ENCODE measurements at regions not wholly inside any gene's neighbourhood (a gene's known extent, or its start where the extent isn't known, plus 50 kb on each side); places are given as distances from the start of the nearest gene placed in this dataset.

- Histone ChIP-seq H3K4me1 (ENCODE audit: control insufficient read depth, extremely low read depth, insufficient read depth, low read length) (no peaks in the 10 kb centered on the region), H3K9ac (replicated peaks; ENCODE audit: extremely low read depth, insufficient read depth, low read length) (no peak overlapping the region), H3K4me3 (replicated peaks in 1 of 3; ENCODE audit: insufficient read depth in 1 of 3, low read depth in 1 of 3, low read length in 3 of 3) (no peak overlapping the region), H3K79me2 (ENCODE audit: control insufficient read depth, insufficient read depth, low read length) (no peaks in the 10 kb centered on the region), H3K27ac (ENCODE audit: insufficient read depth, low read depth, low read length) (no peak overlapping the region), H3K9me1 (replicated peaks; ENCODE audit: control insufficient read depth, extremely low read depth, insufficient read depth, low read length) (no peaks in the 10 kb centered on the region), H3K9me3 (replicated peaks; ENCODE audit: control insufficient read depth, insufficient read depth, low read length) (no peaks in the 10 kb centered on the region), H3K4me2 (ENCODE audit: insufficient read depth, low read length) (no peak overlapping the region), H2AFZ (ENCODE audit: low read depth, low read length) (no peak overlapping the region), H3K36me3 (ENCODE audit: control insufficient read depth in 2 of 2, extremely low read depth in 1 of 2, insufficient read depth in 2 of 2, low read length in 2 of 2) (no peaks in the 10 kb centered on the region), H4K20me1 (replicated peaks; ENCODE audit: control insufficient read depth, extremely low read depth, insufficient read depth, low read length) (no peaks in the 10 kb centered on the region), H3K27me3 (ENCODE audit: control insufficient read depth in 2 of 2, insufficient read depth in 2 of 2, low read length in 2 of 2) (no peaks in the 10 kb centered on the region)
- dilution Hi-C loops (cut with MboI; ENCODE audit: extremely low pct_ligation_motif_present, low sequenced_read_pairs) (no loop called here), intact Hi-C loops (cut with micrococcal nuclease) (loop anchor here (1.0 to 5.0 kb wide), 4 partner anchors 382 to 1449 kb away; no protein-coding TSS in a partner anchor)
- TF ChIP-seq CTCF (IDR thresholded peaks at IDR 0.05; ENCODE audit: extremely low read depth in 1 of 2, insufficient read depth in 1 of 2, low read depth in 1 of 2, low read length in 2 of 2): peak; percentile 62 to 80
- no peak for TF ChIP-seq EZH2 (IDR thresholded peaks at IDR 0.05; ENCODE audit: borderline replicate concordance, low read depth, low read length, severe bottlenecking)
- ChIA-PET POLR2A (no interaction called here), CTCF (interaction anchor here (0.7 to 2.9 kb wide), 38 partner anchors 8 to 1449 kb away, joined by 3 to 36 read pairs (median 4); no protein-coding TSS in a partner anchor)
- peak; percentile 62 for DNase-seq (ENCODE audit: low read depth, low spot score)
- no TSS peak for BruUV-seq (replicated peaks)
- peak; percentile 72 for FAIRE-seq
Observed at GRCh38 chr3:8239718-8240695, 261.6 kb upstream of the LMCD1 start.

DNA sequence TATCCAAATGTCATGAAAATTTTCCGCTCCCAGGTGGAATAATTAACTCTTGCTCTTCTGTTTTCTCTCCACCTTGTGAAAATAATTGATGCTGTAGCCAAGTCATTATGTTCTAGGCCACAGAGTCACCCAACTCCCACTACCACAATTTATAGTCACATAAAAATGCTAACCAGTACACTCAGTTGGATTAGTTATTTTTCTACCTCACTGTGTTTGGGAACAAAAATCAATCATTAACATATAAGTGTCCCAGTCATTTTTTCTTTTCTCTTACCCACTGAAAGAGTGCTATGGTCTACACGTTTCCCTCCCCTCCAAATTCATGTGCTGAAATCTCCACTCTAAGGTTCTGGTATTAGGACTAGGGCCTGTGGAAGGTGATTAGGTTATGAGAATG lies 255.6 kb upstream of the LMCD1 start:
- CTCF ChIA-PET: no interaction called here
- FAIRE-seq: no peak
- intact Hi-C loops (cut with micrococcal nuclease): no loop called here

More for the DNA sequence above, 255.6 kb upstream of the LMCD1 start:
- H3K79me2 ChIP-seq (ENCODE audit: control insufficient read depth, insufficient read depth, low read length): no peaks in the 10 kb centered on the region
- no peaks in the 10 kb centered on the region for H3K9me1 ChIP-seq (replicated peaks; ENCODE audit: control insufficient read depth, extremely low read depth, insufficient read depth, low read length)
- H3K9me3 ChIP-seq (replicated peaks; ENCODE audit: control insufficient read depth, insufficient read depth, low read length): no peaks in the 10 kb centered on the region
- H4K20me1 ChIP-seq (replicated peaks; ENCODE audit: control insufficient read depth, extremely low read depth, insufficient read depth, low read length): no peaks in the 10 kb centered on the region
- H3K4me3 ChIP-seq (replicated peaks in 1 of 3; ENCODE audit: insufficient read depth in 1 of 3, low read depth in 1 of 3, low read length in 3 of 3): no peak overlapping the region
- POLR2A ChIA-PET: no interaction called here
- BruUV-seq (replicated peaks): no TSS peak
- no peak for TF ChIP-seq POLR2A (IDR thresholded peaks at IDR 0.05; ENCODE audit: low read depth, low read length)
- TF ChIP-seq MYC (IDR thresholded peaks at IDR 0.05; ENCODE audit: low read depth, low read length): no peak
- TF ChIP-seq MAX (IDR thresholded peaks at IDR 0.05; ENCODE audit: insufficient read depth, insufficient read length): no peak
- no peak for TF ChIP-seq FOS (IDR thresholded peaks at IDR 0.05; ENCODE audit: borderline replicate concordance, insufficient read depth, low read length)
- TF ChIP-seq POLR2AphosphoS5 (IDR thresholded peaks at IDR 0.05; ENCODE audit: insufficient read depth, low read depth, low read length): no peak
- no peak for TF ChIP-seq CTCF (IDR thresholded peaks at IDR 0.05; ENCODE audit: extremely low read depth in 1 of 2, insufficient read depth in 1 of 2, low read depth in 1 of 2, low read length in 2 of 2)
- TF ChIP-seq GATA2 (IDR thresholded peaks at IDR 0.05; ENCODE audit: insufficient read depth, insufficient read length, low read depth, low read length): no peak
- no peak for TF ChIP-seq EZH2 (IDR thresholded peaks at IDR 0.05; ENCODE audit: borderline replicate concordance, low read depth, low read length, severe bottlenecking)
- TF ChIP-seq JUN (IDR thresholded peaks at IDR 0.05; ENCODE audit: borderline replicate concordance, insufficient read depth, insufficient read length, low read depth): no peak
- dilution Hi-C loops (cut with MboI; ENCODE audit: extremely low pct_ligation_motif_present, low sequenced_read_pairs): no loop called here
- no peak for DNase-seq (ENCODE audit: low read depth, low spot score)
- H3K36me3 ChIP-seq (ENCODE audit: control insufficient read depth in 2 of 2, extremely low read depth in 1 of 2, insufficient read depth in 2 of 2, low read length in 2 of 2): no peaks in the 10 kb centered on the region
- H3K4me2 ChIP-seq (ENCODE audit: insufficient read depth, low read length): no peak overlapping the region
- H3K9ac ChIP-seq (replicated peaks; ENCODE audit: extremely low read depth, insufficient read depth, low read length): no peak overlapping the region
- H3K27ac ChIP-seq (ENCODE audit: insufficient read depth, low read depth, low read length): no peak overlapping the region
- no peak overlapping the region for H2AFZ ChIP-seq (ENCODE audit: low read depth, low read length)
- H3K4me1 ChIP-seq (ENCODE audit: control insufficient read depth, extremely low read depth, insufficient read depth, low read length): no peaks in the 10 kb centered on the region
- H3K27me3 ChIP-seq (ENCODE audit: control insufficient read depth in 2 of 2, insufficient read depth in 2 of 2, low read length in 2 of 2): no peaks in the 10 kb centered on the region

Measured in endothelial cell of umbilical vein (primary cell).